Chondrocyte (in vitro differentiated cells): ENCODE measurements at regions not wholly inside any gene's neighbourhood (a gene's known extent, or its start where the extent isn't known, plus 50 kb on each side); places are given as distances from the start of the nearest gene placed in this dataset.

Source experiments
- DNase-seq: peaks from one replicate; pipeline ENCODE4 v3.0.0; 2021; ENCODE audit warnings: mixed read lengths, low spot score
- H3K27ac Mint-ChIP-seq: one replicate; pipeline ENCODE4 v1.8.0; 2021; ENCODE audit warnings: mild to moderate bottlenecking, moderate library complexity, mixed read lengths; ENCODE audit not compliant: unreplicated experiment
- H3K27me3 Mint-ChIP-seq: 2 replicates; pipeline ENCODE4 v1.8.0; 2021; ENCODE audit warnings: low read depth, mixed read lengths
- H3K36me3 Mint-ChIP-seq: 2 replicates; pipeline ENCODE4 v1.8.0; 2021; ENCODE audit warnings: low read depth, mixed read lengths
- H3K4me1 Mint-ChIP-seq: 2 replicates; pipeline ENCODE4 v1.8.0; 2021; ENCODE audit warnings: low read depth, mild to moderate bottlenecking, mixed read lengths
- H3K4me3 Mint-ChIP-seq: one replicate; pipeline ENCODE4 v1.8.0; 2021; ENCODE audit warnings: mild to moderate bottlenecking, moderate library complexity, mixed read lengths; ENCODE audit not compliant: unreplicated experiment
- H3K9me3 Mint-ChIP-seq: 2 replicates; pipeline ENCODE4 v1.8.0; 2021; ENCODE audit warnings: low read depth, mixed read lengths
- TF ChIP-seq, protein P1 (sequence below): fragments of 200-600 bp; sonication (generic); IDR thresholded peaks from 2 replicates; pipeline ENCODE4 v1.5.0; 2021; ENCODE audit warnings: antibody characterized with exemption, mild to moderate bottlenecking, moderate library complexity

DNA sequence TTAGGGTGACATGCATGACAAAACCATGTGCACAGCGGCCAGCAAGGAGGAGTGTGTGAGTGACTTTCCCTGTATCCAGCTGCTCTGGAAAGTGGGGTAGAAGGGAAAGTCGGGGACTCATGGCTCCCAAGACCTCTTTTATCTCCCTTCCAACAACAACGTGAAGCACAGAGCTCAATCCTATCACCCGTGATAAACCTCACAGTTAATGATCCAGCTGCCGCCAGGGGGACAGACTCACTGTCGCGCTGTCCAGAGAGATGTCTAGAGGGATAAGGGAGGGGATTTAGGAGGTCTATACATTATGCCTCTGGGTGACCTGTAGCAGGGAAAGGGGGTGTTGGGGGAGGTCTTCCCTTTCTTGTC lies 84.0 kb upstream of the SMNDC1 start:
- H3K4me3 Mint-ChIP-seq, result no peak overlapping the region
- H3K9me3 Mint-ChIP-seq, result no peaks in the 10 kb centered on the region
- H3K27ac Mint-ChIP-seq, result no peak overlapping the region
- no peaks in the 10 kb centered on the region for H3K27me3 Mint-ChIP-seq
- no peak for DNase-seq
- TF ChIP-seq, protein P1, sequence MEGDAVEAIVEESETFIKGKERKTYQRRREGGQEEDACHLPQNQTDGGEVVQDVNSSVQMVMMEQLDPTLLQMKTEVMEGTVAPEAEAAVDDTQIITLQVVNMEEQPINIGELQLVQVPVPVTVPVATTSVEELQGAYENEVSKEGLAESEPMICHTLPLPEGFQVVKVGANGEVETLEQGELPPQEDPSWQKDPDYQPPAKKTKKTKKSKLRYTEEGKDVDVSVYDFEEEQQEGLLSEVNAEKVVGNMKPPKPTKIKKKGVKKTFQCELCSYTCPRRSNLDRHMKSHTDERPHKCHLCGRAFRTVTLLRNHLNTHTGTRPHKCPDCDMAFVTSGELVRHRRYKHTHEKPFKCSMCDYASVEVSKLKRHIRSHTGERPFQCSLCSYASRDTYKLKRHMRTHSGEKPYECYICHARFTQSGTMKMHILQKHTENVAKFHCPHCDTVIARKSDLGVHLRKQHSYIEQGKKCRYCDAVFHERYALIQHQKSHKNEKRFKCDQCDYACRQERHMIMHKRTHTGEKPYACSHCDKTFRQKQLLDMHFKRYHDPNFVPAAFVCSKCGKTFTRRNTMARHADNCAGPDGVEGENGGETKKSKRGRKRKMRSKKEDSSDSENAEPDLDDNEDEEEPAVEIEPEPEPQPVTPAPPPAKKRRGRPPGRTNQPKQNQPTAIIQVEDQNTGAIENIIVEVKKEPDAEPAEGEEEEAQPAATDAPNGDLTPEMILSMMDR, result no peak
- no peaks in the 10 kb centered on the region for H3K36me3 Mint-ChIP-seq
- no peaks in the 10 kb centered on the region for H3K4me1 Mint-ChIP-seq

DNA sequence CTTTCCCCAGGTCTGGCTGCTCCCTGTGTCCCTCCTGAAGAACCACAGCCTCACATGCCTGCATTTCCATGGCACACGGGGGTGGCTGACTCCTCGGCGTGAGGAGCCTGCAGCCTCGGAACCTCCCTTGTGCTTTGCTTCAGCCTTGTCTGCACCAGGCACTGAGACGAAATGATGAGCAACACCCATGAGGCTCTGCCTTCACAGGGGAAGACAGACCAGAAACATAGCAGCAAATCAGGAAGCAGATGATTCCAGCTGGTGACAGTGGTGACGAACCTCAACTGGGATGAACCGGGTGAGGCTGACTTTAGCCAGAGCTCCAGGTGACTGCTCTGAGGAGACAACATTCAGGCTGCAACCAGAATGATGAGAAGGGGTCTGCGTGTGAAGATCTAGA lies 84.5 kb upstream of the SMNDC1 start:
- Mint-ChIP-seq H3K27me3 (no peaks in the 10 kb centered on the region), H3K36me3 (no peaks in the 10 kb centered on the region), H3K27ac (no peak overlapping the region), H3K4me3 (no peak overlapping the region), H3K4me1 (no peaks in the 10 kb centered on the region), H3K9me3 (no peaks in the 10 kb centered on the region)
- DNase-seq, result no peak
- TF ChIP-seq, protein P1, result no peak

DNA sequence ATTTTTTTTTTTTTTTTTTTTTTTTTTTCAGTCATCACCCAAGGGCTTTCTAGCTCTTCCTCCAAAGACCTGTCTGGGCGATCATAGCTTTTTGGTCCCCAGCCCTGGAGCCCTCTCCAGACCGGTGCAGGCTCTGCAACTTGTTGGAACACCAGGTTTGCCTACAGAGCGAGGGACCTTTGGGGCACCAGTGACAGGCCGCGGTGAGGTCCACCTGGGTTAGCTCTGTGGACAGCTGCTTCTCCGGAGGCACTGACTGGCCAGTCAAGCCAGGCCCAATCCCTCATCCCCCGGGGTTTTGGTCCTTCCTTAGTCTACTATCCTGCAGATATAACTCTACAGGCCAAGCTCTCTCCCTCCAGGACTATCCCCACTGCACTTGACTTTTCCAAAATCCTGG lies 86.8 kb upstream of the SMNDC1 start:
- Mint-ChIP-seq H3K27ac (no peak overlapping the region), H3K36me3 (no peaks in the 10 kb centered on the region), H3K4me3 (no peak overlapping the region), H3K9me3 (no peaks in the 10 kb centered on the region), H3K4me1 (peaks cover 9% of the 10 kb centered on the region), H3K27me3 (no peaks in the 10 kb centered on the region)
- TF ChIP-seq, protein P1, result no peak
- no peak for DNase-seq

DNA sequence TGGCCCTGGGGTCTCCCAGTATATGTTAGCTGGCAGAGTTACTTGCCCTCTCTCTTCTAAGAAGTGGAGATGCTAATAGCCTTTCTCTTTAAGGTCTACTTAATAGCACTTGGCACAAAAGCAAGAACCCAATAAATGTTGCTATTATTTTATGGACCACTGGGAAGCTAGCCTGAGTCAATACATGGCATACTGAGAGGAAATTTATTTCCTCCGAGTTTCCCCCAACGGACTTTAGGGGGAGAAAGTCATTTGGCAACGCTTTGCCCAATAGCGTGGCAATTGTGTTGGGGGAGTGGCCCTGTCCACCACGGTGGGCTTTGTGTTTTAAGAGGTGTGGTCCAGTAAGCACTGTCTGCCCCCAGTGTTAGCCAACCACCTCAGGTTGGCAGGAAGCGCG lies 87.4 kb upstream of the SMNDC1 start:
- Mint-ChIP-seq H3K27me3 (no peaks in the 10 kb centered on the region), H3K36me3 (no peaks in the 10 kb centered on the region), H3K4me1 (peaks cover 9% of the 10 kb centered on the region), H3K27ac (no peak overlapping the region), H3K4me3 (no peak overlapping the region), H3K9me3 (no peaks in the 10 kb centered on the region)
- TF ChIP-seq, protein P1, result no peak
- no peak for DNase-seq

DNA sequence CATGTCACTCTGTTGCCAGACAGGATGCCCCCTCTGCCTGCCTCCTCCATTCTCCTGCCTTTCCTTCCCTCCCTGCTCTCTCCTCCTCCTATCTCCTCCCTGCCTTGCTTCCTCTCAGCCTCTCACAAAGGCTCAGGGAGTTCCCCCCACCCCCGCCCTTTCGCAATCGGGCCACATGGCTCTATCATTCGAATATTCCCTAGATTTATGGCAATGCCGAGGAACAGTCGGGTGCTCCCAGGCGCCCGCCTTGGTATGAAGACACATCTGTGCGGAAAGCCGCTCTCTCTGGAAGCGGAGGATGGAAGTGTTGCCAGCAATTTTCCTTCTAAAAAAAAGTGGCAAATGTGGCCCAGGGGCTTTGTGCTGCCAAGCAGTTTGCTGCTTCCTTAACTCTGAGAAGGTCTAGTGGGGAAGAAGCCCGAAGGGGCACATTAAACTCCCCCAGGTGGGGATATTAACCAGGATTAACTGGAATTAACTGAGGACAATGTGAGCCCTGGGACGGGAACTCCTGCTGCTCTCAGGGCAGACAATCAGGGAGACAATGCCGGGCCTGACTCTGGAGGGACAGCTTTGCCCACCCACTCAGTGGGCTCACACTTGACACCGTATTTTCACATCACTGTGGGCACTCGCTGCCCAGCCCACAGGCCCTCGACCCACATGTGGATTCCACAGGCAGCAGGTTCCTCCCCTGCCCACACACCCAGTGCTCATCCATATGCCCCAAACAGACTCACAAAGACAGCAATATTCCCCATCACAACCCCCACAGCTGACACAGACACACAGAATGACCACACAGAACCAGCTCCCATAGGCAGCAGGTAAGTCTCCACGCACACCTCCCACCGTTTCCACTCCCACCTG lies 88.4 kb upstream of the SMNDC1 start:
- Mint-ChIP-seq H3K27me3 (no peaks in the 10 kb centered on the region), H3K4me1 (peaks cover 13% of the 10 kb centered on the region), H3K9me3 (no peaks in the 10 kb centered on the region), H3K27ac (no peak overlapping the region), H3K4me3 (no peak overlapping the region), H3K36me3 (no peaks in the 10 kb centered on the region)
- TF ChIP-seq, protein P1, result no peak
- DNase-seq, result no peak
